ENCODE measurements at regions not wholly inside any gene's neighbourhood (a gene's known extent, or its start where the extent isn't known, plus 50 kb on each side); places are given as distances from the start of the nearest gene placed in this dataset.
"Not testable (repeated sequence)": the region's sequence is repeated elsewhere in the genome, so short reads cannot be mapped to it uniquely, and the experiment has no call there.

GRCh38 chr2:91768301-91768700 is 3076.8 kb downstream of the RPIA start:
- TF ChIP-seq, protein P1, sequence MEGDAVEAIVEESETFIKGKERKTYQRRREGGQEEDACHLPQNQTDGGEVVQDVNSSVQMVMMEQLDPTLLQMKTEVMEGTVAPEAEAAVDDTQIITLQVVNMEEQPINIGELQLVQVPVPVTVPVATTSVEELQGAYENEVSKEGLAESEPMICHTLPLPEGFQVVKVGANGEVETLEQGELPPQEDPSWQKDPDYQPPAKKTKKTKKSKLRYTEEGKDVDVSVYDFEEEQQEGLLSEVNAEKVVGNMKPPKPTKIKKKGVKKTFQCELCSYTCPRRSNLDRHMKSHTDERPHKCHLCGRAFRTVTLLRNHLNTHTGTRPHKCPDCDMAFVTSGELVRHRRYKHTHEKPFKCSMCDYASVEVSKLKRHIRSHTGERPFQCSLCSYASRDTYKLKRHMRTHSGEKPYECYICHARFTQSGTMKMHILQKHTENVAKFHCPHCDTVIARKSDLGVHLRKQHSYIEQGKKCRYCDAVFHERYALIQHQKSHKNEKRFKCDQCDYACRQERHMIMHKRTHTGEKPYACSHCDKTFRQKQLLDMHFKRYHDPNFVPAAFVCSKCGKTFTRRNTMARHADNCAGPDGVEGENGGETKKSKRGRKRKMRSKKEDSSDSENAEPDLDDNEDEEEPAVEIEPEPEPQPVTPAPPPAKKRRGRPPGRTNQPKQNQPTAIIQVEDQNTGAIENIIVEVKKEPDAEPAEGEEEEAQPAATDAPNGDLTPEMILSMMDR (conservative IDR thresholded peaks at IDR 0.05 in 1 of 2, IDR thresholded peaks at IDR 0.05 in 1 of 2; ENCODE audit: low read depth in 1 of 2, low read length in 2 of 2) = not testable (repeated sequence)
- not testable (repeated sequence) for TF ChIP-seq EZH2 (IDR thresholded peaks at IDR 0.05; ENCODE audit: low read length, missing control alignments)
